ENCODE measurements at regions not wholly inside any gene's neighbourhood (a gene's known extent, or its start where the extent isn't known, plus 50 kb on each side); places are given as distances from the start of the nearest gene placed in this dataset.

- TF ChIP-seq POLR2A (IDR thresholded peaks at IDR 0.05) (no peak), CTCF (IDR thresholded peaks at IDR 0.05) (no peak)
Observed at GRCh38 chr7:52670608-52671225, 364.7 kb upstream of the POM121L12 start.

Data from right lobe of liver (tissue), 4 donors.